Type B pancreatic cell (in vitro differentiated cells): ENCODE measurements at regions not wholly inside any gene's neighbourhood (a gene's known extent, or its start where the extent isn't known, plus 50 kb on each side); places are given as distances from the start of the nearest gene placed in this dataset.

Experiments used
- DNase-seq: peaks from one replicate; pipeline ENCODE4 v3.0.0; 2021; ENCODE audit warnings: mixed read lengths; ENCODE audit not compliant: unreplicated experiment; ENCODE audit errors: extremely low spot score
- H3K27ac Mint-ChIP-seq: 2 replicates; pipeline ENCODE4 v1.8.0; 2021; ENCODE audit warnings: mild to moderate bottlenecking, mixed read lengths
- H3K27me3 Mint-ChIP-seq: 2 replicates; pipeline ENCODE4 v1.8.0; 2021; ENCODE audit warnings: mixed read lengths
- H3K36me3 Mint-ChIP-seq: 2 replicates; pipeline ENCODE4 v1.8.0; 2021; ENCODE audit warnings: mixed read lengths
- H3K4me1 Mint-ChIP-seq: one replicate; pipeline ENCODE4 v1.8.0; 2021; ENCODE audit warnings: mixed read lengths; ENCODE audit not compliant: unreplicated experiment
- H3K4me3 Mint-ChIP-seq: 2 replicates; pipeline ENCODE4 v1.8.0; 2021; ENCODE audit warnings: mild to moderate bottlenecking, mixed read lengths
- H3K9me3 Mint-ChIP-seq: 2 replicates; pipeline ENCODE4 v1.8.0; 2021; ENCODE audit warnings: mixed read lengths
- TF ChIP-seq, protein P1 (sequence below): fragments of 200-600 bp; sonication (generic); conservative IDR thresholded peaks from 2 replicates; pipeline ENCODE4 v1.5.0; 2021; ENCODE audit warnings: antibody characterized with exemption, mild to moderate bottlenecking

DNA sequence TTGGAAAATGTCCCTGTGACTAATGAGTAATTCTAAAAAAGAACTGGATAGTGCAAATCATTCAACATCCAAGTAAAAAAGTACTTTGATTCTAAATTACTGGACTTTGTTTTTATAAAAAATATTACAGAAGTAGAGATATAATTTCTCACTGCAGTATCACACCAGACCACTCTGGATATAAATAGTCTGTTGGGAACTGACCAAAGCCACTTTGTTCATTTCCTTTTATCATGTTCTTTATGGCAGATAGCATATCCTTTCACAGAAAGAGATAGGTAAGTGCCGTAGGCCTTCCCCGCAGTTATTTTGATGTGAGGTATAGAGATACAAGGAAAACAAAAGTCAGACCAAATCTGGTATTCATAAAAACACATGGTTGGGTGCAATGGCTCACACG, 827.4 kb upstream of the GRAMD2B start:
- Mint-ChIP-seq H3K4me1 (no peaks in the 10 kb centered on the region), H3K36me3 (no peaks in the 10 kb centered on the region), H3K27me3 (no peaks in the 10 kb centered on the region), H3K27ac (no peak overlapping the region), H3K9me3 (no peaks in the 10 kb centered on the region), H3K4me3 (no peak overlapping the region)
- DNase-seq: no peak
- TF ChIP-seq, protein P1, sequence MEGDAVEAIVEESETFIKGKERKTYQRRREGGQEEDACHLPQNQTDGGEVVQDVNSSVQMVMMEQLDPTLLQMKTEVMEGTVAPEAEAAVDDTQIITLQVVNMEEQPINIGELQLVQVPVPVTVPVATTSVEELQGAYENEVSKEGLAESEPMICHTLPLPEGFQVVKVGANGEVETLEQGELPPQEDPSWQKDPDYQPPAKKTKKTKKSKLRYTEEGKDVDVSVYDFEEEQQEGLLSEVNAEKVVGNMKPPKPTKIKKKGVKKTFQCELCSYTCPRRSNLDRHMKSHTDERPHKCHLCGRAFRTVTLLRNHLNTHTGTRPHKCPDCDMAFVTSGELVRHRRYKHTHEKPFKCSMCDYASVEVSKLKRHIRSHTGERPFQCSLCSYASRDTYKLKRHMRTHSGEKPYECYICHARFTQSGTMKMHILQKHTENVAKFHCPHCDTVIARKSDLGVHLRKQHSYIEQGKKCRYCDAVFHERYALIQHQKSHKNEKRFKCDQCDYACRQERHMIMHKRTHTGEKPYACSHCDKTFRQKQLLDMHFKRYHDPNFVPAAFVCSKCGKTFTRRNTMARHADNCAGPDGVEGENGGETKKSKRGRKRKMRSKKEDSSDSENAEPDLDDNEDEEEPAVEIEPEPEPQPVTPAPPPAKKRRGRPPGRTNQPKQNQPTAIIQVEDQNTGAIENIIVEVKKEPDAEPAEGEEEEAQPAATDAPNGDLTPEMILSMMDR: no peak

- Mint-ChIP-seq H3K4me3 (no peak overlapping the region), H3K4me1 (no peaks in the 10 kb centered on the region), H3K27ac (no peak overlapping the region), H3K27me3 (no peaks in the 10 kb centered on the region), H3K9me3 (no peaks in the 10 kb centered on the region), H3K36me3 (no peaks in the 10 kb centered on the region)
- TF ChIP-seq, protein P1: no peak
- DNase-seq: no peak
These were observed 825.9 kb upstream of the GRAMD2B start for GRCh38 chr5:125597338-125597737.

DNA sequence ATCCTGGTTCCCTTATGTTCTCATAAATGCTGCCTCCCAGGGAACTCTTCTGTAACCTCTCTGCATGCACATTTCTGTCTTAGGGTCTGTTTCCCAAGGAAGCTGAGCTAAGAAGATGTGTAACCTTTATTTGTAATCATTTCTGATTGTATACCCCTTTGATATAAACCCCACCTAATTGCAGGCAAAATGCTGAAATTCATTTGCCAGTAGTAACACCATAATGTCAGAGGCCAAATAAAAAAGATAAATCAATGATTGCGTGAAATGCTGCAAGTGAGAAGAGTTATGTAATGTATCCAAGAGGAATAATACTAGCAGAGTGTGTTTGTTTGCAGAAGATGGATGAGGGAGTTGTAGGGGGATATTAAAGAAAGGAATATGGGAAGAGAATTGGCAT, 822.6 kb upstream of the GRAMD2B start:
- H3K9me3 Mint-ChIP-seq: no peaks in the 10 kb centered on the region
- no peak overlapping the region for H3K27ac Mint-ChIP-seq
- H3K4me1 Mint-ChIP-seq: no peaks in the 10 kb centered on the region
- H3K27me3 Mint-ChIP-seq: no peaks in the 10 kb centered on the region
- no peak for DNase-seq
- no peak overlapping the region for H3K4me3 Mint-ChIP-seq
- TF ChIP-seq, protein P1: no peak
- no peaks in the 10 kb centered on the region for H3K36me3 Mint-ChIP-seq

DNA sequence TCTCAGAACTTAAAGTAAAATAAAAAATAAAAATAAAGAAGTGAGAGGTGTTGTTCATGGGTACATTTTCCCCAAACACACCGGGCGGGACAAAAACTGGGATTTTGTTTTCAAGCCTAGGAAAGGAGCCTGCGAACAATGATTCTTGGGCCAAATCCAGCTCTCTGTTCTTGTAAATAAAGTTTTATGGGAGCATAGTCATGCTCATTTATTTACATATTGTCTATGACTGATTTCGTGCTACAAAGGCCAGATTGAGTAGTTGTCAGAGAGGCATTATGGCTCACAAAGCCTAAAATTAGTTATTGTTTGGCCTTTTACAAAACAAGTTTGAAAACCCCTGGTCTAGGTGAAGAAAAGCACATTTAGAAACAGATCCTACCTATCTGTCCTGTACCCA, 821.0 kb upstream of the GRAMD2B start:
- no peaks in the 10 kb centered on the region for H3K4me1 Mint-ChIP-seq
- H3K9me3 Mint-ChIP-seq: no peaks in the 10 kb centered on the region
- H3K4me3 Mint-ChIP-seq: no peak overlapping the region
- no peak for DNase-seq
- no peaks in the 10 kb centered on the region for H3K27me3 Mint-ChIP-seq
- TF ChIP-seq, protein P1: no peak
- H3K27ac Mint-ChIP-seq: no peak overlapping the region
- no peaks in the 10 kb centered on the region for H3K36me3 Mint-ChIP-seq

GRCh38 chr5:125603321-125603720, 819.9 kb upstream of the GRAMD2B start:
- no peaks in the 10 kb centered on the region for H3K9me3 Mint-ChIP-seq
- no peaks in the 10 kb centered on the region for H3K27me3 Mint-ChIP-seq
- DNase-seq: no peak

More at GRCh38 chr5:125603321-125603720, 819.9 kb upstream of the GRAMD2B start:
- Mint-ChIP-seq H3K36me3 (no peaks in the 10 kb centered on the region), H3K4me1 (no peaks in the 10 kb centered on the region), H3K27ac (no peak overlapping the region), H3K4me3 (no peak overlapping the region)
- TF ChIP-seq, protein P1: no peak
